Upper lobe of right lung (tissue), 1 donor: ENCODE measurements at regions not wholly inside any gene's neighbourhood (a gene's known extent, or its start where the extent isn't known, plus 50 kb on each side); places are given as distances from the start of the nearest gene placed in this dataset.

Experiments
- ATAC-seq: fragments of 200-7000 bp; cut with Tn5 transposase; one replicate; pipeline ENCODE4 v1.9.1; 2020; ENCODE audit warnings: mild to moderate bottlenecking, moderate library complexity
- DNase-seq: peaks from one replicate; pipeline ENCODE4 v3.0.0-alpha.2; 2020
- H3K27ac ChIP-seq: fragments of 200-600 bp; one replicate; pipeline ENCODE4 v1.8.0; 2022
- H3K27me3 ChIP-seq: fragments of 200-600 bp; one replicate; pipeline ENCODE4 v1.8.0; 2022; ENCODE audit warnings: mild to moderate bottlenecking
- H3K36me3 ChIP-seq: fragments of 200-600 bp; one replicate; pipeline ENCODE4 v1.8.0; 2022
- H3K4me1 ChIP-seq: fragments of 200-600 bp; one replicate; pipeline ENCODE4 v1.8.0; 2022
- H3K4me3 ChIP-seq: fragments of 200-600 bp; one replicate; pipeline ENCODE4 v1.8.0; 2022; ENCODE audit warnings: mild to moderate bottlenecking
- H3K9me3 ChIP-seq: fragments of 200-600 bp; one replicate; pipeline ENCODE4 v1.8.0; 2022
- CTCF ChIP-seq: fragments of 200-600 bp; IDR thresholded peaks from one replicate; pipeline ENCODE4 v1.8.0; 2022; ENCODE audit warnings: antibody characterized with exemption
- intact Hi-C: fragments of 100-400 bp; cut with DNase I; formaldehyde crosslinking; loops from one replicate; pipeline ENCODE4 v1.11.0; 2022
- donor health status: DM: no; HTN: yes; CAD: no; lungs with severe emphysema.

GRCh38 chr15:70265986-70266385 is 168.3 kb upstream of the TLE3 start:
- H3K27ac ChIP-seq, result no peak overlapping the region
- DNase-seq, result no peak
- intact Hi-C loops, result no loop called here
- H3K36me3 ChIP-seq, result no peaks in the 10 kb centered on the region
- no peaks in the 10 kb centered on the region for H3K27me3 ChIP-seq
- H3K9me3 ChIP-seq, result no peaks in the 10 kb centered on the region
- H3K4me3 ChIP-seq, result no peak overlapping the region
- ATAC-seq, result no peak
- no peak for TF ChIP-seq CTCF
- H3K4me1 ChIP-seq, result peaks cover 43% of the 10 kb centered on the region

GRCh38 chr15:70265466-70265978 is 167.8 kb upstream of the TLE3 start:
- ATAC-seq, result no peak
- TF ChIP-seq CTCF, result peak; percentile 20
- Histone ChIP-seq H3K36me3 (no peaks in the 10 kb centered on the region), H3K27ac (no peak overlapping the region), H3K27me3 (no peaks in the 10 kb centered on the region), H3K9me3 (no peaks in the 10 kb centered on the region), H3K4me3 (no peak overlapping the region), H3K4me1 (peaks cover 41% of the 10 kb centered on the region)
- intact Hi-C loops, result no loop called here
- no peak for DNase-seq

GRCh38 chr15:70264738-70265465 is 167.2 kb upstream of the TLE3 start:
- intact Hi-C loops, result no loop called here
- Histone ChIP-seq H3K27me3 (no peaks in the 10 kb centered on the region), H3K27ac (no peak overlapping the region), H3K36me3 (no peaks in the 10 kb centered on the region), H3K4me1 (peaks cover 40% of the 10 kb centered on the region), H3K9me3 (no peaks in the 10 kb centered on the region), H3K4me3 (no peak overlapping the region)
- no peak for DNase-seq
- ATAC-seq, result no peak
- no peak for TF ChIP-seq CTCF

- no peak for DNase-seq
- H3K4me1 ChIP-seq, result peaks cover 45% of the 10 kb centered on the region
- H3K9me3 ChIP-seq, result no peaks in the 10 kb centered on the region
- ATAC-seq, result peak; percentile 16
- H3K36me3 ChIP-seq, result no peaks in the 10 kb centered on the region
- TF ChIP-seq CTCF, result no peak
- intact Hi-C loops, result no loop called here
- H3K27me3 ChIP-seq, result no peaks in the 10 kb centered on the region
- no peak overlapping the region for H3K4me3 ChIP-seq
- no peak overlapping the region for H3K27ac ChIP-seq
These were observed 166.4 kb upstream of the TLE3 start for GRCh38 chr15:70264014-70264582.

GRCh38 chr15:70262591-70263274 is 165.0 kb upstream of the TLE3 start:
- no peaks in the 10 kb centered on the region for H3K36me3 ChIP-seq
- H3K4me1 ChIP-seq, result peaks cover 58% of the 10 kb centered on the region
- no peak for DNase-seq
- no peak overlapping the region for H3K27ac ChIP-seq
- ATAC-seq, result no peak
- no peaks in the 10 kb centered on the region for H3K9me3 ChIP-seq
- intact Hi-C loops, result no loop called here
- H3K27me3 ChIP-seq, result no peaks in the 10 kb centered on the region
- H3K4me3 ChIP-seq, result no peak overlapping the region
- TF ChIP-seq CTCF, result no peak
